ENCODE measurements at regions not wholly inside any gene's neighbourhood (a gene's known extent, or its start where the extent isn't known, plus 50 kb on each side); places are given as distances from the start of the nearest gene placed in this dataset.

GRCh38 chr14:53493320-53493719, 340.2 kb upstream of the DDHD1 start:
- ATAC-seq (ENCODE audit: low read depth) (no peak), DNase-seq (no peak)
- H3K9me3 ChIP-seq (ENCODE audit: control extremely low read depth in 1 of 3, control insufficient read depth in 2 of 3, insufficient read depth in 1 of 3, low read length in 2 of 3), result no peaks in the 10 kb centered on the region
- H3K79me2 ChIP-seq (ENCODE audit: control insufficient read depth, insufficient read depth, low read length), result no peaks in the 10 kb centered on the region
- WGBS (ENCODE audit: insufficient coverage), result no CpG with 5 or more reads among the region's 2 CpGs
- no peaks in the 10 kb centered on the region for H3K36me3 ChIP-seq (replicated peaks in 1 of 2; ENCODE audit: control extremely low read depth in 1 of 2, control insufficient read depth in 1 of 2, extremely low read depth in 1 of 2, insufficient read depth in 2 of 2, low read length in 1 of 2)
- no peak overlapping the region for H3K27ac ChIP-seq (ENCODE audit: low read length in 2 of 2)
- no peak overlapping the region for H3K4me3 ChIP-seq (ENCODE audit: control extremely low read depth in 1 of 5, extremely low read depth in 1 of 5, insufficient read depth in 1 of 5, low read depth in 2 of 5, low read length in 4 of 5)
- H3K4me3 Mint-ChIP-seq, result no peak overlapping the region
- H3K4me1 Mint-ChIP-seq, result no peaks in the 10 kb centered on the region
- H2AFZ ChIP-seq (ENCODE audit: insufficient read depth, low read depth, low read length, poor library complexity, severe bottlenecking), result no peak overlapping the region
- no peak overlapping the region for H3K4me2 ChIP-seq (replicated peaks; ENCODE audit: low read depth, low read length, poor library complexity, severe bottlenecking)
- ChIA-PET CTCF (no interaction called here), POLR2A (no interaction called here)
- TF ChIP-seq CTCF (IDR thresholded peaks at IDR 0.05) (no peak), EZH2 (IDR thresholded peaks at IDR 0.05; ENCODE audit: borderline replicate concordance, insufficient read depth, low read depth, low read length, poor library complexity, severe bottlenecking) (no peak)
- intact Hi-C loops (cut with micrococcal nuclease), result no loop called here
- peaks cover 6% of the 10 kb centered on the region for H3K27me3 Mint-ChIP-seq
- no peak overlapping the region for H3K9ac ChIP-seq (ENCODE audit: low read length)
- no peaks in the 10 kb centered on the region for H4K20me1 ChIP-seq (ENCODE audit: control insufficient read depth, insufficient read depth, low read length, poor library complexity, severe bottlenecking)
- H3K27ac Mint-ChIP-seq, result no peak overlapping the region
- no peaks in the 10 kb centered on the region for H3K4me1 ChIP-seq (ENCODE audit: control insufficient read depth in 2 of 2, insufficient read depth in 2 of 2, low read length in 2 of 2)
- H3K9me3 Mint-ChIP-seq (ENCODE audit: insufficient read depth), result no peaks in the 10 kb centered on the region
- no peaks in the 10 kb centered on the region for H3K27me3 ChIP-seq (replicated peaks in 1 of 4; ENCODE audit: control extremely low read depth in 1 of 4, control insufficient read depth in 3 of 4, insufficient read depth in 4 of 4, low read length in 3 of 4)

- no peaks in the 10 kb centered on the region for H3K36me3 ChIP-seq (replicated peaks in 1 of 2; ENCODE audit: control extremely low read depth in 1 of 2, control insufficient read depth in 1 of 2, extremely low read depth in 1 of 2, insufficient read depth in 2 of 2, low read length in 1 of 2)
- Mint-ChIP-seq H3K9me3 (ENCODE audit: insufficient read depth) (no peaks in the 10 kb centered on the region), H3K27me3 (peaks cover 6% of the 10 kb centered on the region), H3K4me1 (no peaks in the 10 kb centered on the region), H3K4me3 (no peak overlapping the region), H3K27ac (no peak overlapping the region)
- H2AFZ ChIP-seq (ENCODE audit: insufficient read depth, low read depth, low read length, poor library complexity, severe bottlenecking), result no peak overlapping the region
- POLR2A ChIA-PET, result no interaction called here
- H3K27me3 ChIP-seq (replicated peaks in 1 of 4; ENCODE audit: control extremely low read depth in 1 of 4, control insufficient read depth in 3 of 4, insufficient read depth in 4 of 4, low read length in 3 of 4), result no peaks in the 10 kb centered on the region
- no peaks in the 10 kb centered on the region for H3K9me3 ChIP-seq (ENCODE audit: control extremely low read depth in 1 of 3, control insufficient read depth in 2 of 3, insufficient read depth in 1 of 3, low read length in 2 of 3)
- no peak overlapping the region for H3K4me3 ChIP-seq (ENCODE audit: control extremely low read depth in 1 of 5, extremely low read depth in 1 of 5, insufficient read depth in 1 of 5, low read depth in 2 of 5, low read length in 4 of 5)
- CTCF ChIA-PET, result no interaction called here
- no peak overlapping the region for H3K9ac ChIP-seq (ENCODE audit: low read length)
- intact Hi-C loops (cut with micrococcal nuclease), result no loop called here
- H4K20me1 ChIP-seq (ENCODE audit: control insufficient read depth, insufficient read depth, low read length, poor library complexity, severe bottlenecking), result no peaks in the 10 kb centered on the region
- TF ChIP-seq CTCF (IDR thresholded peaks at IDR 0.05) (no peak), EZH2 (IDR thresholded peaks at IDR 0.05; ENCODE audit: borderline replicate concordance, insufficient read depth, low read depth, low read length, poor library complexity, severe bottlenecking) (no peak)
- H3K4me2 ChIP-seq (replicated peaks; ENCODE audit: low read depth, low read length, poor library complexity, severe bottlenecking), result no peak overlapping the region
- DNase-seq (no peak), ATAC-seq (ENCODE audit: low read depth) (no peak)
- no peaks in the 10 kb centered on the region for H3K79me2 ChIP-seq (ENCODE audit: control insufficient read depth, insufficient read depth, low read length)
- H3K4me1 ChIP-seq (ENCODE audit: control insufficient read depth in 2 of 2, insufficient read depth in 2 of 2, low read length in 2 of 2), result no peaks in the 10 kb centered on the region
- no peak overlapping the region for H3K27ac ChIP-seq (ENCODE audit: low read length in 2 of 2)
- no CpG with 5 or more reads among the region's 5 CpGs for WGBS (ENCODE audit: insufficient coverage)
Measured at GRCh38 chr14:53491884-53492277, 338.8 kb upstream of the DDHD1 start.

Measured in B cell (primary cell).